ENCODE measurements at regions not wholly inside any gene's neighbourhood (a gene's known extent, or its start where the extent isn't known, plus 50 kb on each side); places are given as distances from the start of the nearest gene placed in this dataset.

DNA sequence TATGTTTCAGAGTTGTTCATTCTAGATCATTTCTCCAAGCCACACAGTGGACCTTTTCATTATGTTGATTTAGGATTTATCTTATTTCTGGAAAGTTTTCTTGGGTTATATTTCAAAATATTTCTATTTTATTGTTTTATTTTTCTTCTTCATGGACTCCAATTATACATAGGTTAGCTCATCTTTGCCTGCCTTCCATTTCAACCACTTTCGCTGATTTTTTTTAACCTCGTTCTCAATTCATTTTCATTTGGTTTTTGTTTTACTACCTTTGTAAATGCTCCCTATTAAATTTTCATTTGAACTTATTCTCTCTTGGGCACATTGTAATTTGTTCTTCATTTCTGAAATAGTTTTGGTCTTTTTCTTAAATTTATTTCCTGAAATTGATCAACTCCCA lies 169.0 kb upstream of the PITX1 start:
- DNase-seq: no peak

DNA sequence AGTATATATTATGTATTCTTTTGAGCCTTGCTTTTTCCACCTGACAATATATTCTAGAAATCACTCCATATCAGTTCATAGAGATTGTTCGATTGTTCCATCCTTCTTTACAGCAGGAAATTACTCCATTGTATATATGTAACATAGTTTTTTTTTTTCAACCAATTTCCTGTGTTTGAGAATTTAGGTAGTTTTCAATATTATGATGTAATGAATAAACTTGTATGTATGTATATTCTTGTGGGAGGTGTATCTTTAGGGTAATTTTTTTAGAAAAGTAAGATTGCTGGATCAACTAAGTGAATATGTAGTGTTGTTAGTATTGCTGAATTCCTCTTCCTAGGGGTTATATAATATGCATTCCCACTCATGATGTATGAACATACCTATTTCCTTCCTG lies 165.9 kb upstream of the PITX1 start:
- no peak for DNase-seq

DNA sequence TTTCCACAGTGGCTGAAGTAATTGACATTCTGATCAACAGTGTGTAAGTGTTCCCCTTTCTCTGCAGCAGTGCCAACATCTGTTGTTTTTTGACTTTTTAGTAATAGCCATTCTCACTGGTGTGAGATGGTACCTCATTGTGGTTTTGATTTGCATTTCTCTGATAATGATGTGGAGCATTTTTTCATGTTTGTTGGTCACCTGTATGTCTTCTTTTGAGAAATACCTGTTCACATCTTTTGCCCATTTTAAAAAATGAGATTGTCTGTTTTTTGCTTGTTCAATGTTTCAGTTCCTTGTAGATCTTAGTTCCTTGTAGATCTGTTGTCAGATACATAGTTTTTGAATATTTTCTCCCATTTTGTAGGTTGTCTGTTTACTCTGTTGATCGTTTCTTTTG lies 162.5 kb upstream of the PITX1 start:
- no peak for DNase-seq

DNA sequence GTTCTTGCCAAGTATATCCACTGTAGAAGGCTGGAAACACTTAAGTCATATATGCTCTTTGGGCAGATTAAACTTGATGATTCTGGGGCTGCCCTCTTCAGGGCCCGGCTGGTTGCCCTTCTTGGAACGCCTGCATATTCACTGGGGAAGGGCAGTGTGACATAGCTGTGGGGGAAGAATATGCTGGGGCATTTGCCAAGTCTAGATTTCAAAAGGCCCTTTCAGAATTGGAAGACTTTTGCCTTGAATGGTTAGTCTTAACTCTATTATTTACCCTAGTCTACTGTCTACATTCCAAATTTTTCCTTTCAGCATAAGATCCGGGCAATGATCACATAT lies 161.2 kb upstream of the PITX1 start:
- no peak for DNase-seq

DNA sequence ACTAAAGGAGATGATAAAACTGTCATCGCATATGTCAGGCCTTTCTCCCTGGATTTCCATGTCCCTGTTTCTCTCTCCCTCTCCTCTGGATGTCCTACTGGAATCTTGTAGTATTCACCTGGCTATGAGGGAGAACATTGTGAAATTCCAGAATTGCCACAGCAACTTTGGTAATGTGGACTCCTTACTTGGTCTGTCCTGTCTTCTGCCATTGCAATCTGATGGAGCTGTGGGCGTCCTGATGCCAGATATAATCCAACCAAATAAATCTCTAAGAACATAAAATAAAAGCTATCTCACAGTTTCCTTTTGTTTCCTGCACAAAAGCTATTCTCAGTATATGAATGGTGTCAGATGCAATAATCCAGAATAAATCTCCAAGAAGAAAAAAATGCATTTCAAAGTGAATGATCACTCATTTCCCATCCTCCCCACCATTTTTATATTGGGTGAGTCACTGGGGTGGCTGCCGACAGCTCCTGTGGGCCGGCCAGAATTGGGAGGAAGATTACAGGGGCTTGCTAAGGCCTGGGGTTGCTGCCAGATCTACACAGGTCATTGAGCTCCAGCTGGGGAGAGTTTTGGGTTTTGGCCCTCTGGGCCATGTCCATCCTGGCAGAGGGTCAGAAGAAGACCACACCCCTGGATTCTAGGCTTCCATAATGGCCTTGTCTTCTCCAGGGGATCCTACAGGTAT lies 160.7 kb upstream of the PITX1 start:
- no peak for DNase-seq

DNA sequence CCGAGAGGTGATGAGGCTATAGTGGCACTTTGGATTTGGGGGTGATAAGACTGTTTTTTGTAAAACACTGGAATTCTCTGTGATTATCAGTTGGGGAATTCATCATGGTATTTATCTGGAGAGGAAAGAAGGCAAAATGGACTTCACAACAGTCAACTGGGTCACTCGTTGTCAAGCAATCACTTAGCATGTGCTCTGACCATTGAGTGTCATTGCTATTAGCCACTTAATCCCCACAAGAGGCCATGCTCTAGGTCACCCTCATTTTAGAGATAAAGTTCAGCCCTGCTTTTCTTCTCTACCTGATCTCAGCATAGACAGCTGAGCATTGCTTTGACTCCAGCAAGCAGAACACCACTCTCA lies 160.1 kb upstream of the PITX1 start:
- DNase-seq: no peak

DNA sequence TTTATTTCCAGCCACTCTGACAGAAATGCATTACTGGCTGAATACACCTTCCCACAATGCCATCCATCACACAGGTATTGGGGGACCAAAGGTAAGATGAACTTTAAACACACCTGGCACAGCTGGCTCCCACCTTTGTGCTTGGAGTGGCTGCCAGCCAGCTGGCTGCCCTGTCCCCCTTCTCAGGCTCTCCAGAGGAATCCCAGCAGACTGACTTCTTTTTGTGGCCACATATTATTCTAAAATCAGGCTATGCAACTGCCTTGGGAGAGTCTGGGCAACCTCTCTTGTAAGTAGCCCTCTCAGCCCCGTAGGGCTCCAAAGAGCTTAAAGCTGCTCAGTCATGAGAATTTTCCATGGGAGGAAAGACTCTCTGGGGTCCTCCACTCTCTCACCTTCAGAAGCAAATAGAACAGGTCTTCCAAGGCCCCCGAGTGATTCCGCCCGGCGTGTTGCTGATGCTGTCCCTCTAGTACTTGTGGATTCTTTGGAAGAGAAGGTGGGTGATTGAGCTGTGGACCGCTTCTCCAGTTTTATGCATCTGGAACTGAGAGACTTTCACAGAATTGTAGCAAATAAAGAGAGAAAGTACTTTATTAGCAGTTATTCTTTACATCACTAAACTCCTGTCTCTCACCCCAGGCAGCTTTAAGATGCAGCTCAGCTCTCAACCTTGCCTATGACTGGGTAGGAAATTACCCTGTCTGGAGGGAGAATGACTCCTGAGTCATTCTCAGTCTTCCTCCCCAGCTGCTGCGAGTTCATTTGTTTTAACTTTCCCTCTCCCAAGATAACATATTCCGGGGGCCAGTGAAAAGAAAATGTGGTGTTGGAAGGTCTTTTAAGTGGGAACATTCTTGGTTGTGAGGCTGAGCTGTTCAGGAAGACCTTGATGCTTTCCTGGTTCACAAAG lies 159.4 kb upstream of the PITX1 start:
- no peak for DNase-seq

DNA sequence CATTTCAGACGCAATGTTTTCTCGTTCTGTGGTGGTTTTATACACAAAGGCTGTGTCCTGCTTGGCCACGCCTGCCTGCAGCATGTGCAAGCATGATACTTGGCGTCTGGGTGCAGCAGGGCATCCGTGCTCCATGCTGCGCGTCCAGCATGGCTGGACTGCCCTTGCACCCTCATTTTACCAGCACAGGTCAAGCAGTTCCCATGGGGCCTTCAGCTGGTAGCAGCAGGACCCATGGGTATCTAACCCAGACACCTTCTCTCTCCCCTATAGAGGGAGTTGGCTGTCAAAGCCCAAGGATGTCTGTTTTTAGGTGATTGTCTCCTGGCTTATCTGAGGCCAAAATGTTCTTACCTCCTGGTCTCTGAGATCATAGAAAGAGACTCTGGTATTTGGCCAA lies 158.3 kb upstream of the PITX1 start:
- DNase-seq: no peak

DNA sequence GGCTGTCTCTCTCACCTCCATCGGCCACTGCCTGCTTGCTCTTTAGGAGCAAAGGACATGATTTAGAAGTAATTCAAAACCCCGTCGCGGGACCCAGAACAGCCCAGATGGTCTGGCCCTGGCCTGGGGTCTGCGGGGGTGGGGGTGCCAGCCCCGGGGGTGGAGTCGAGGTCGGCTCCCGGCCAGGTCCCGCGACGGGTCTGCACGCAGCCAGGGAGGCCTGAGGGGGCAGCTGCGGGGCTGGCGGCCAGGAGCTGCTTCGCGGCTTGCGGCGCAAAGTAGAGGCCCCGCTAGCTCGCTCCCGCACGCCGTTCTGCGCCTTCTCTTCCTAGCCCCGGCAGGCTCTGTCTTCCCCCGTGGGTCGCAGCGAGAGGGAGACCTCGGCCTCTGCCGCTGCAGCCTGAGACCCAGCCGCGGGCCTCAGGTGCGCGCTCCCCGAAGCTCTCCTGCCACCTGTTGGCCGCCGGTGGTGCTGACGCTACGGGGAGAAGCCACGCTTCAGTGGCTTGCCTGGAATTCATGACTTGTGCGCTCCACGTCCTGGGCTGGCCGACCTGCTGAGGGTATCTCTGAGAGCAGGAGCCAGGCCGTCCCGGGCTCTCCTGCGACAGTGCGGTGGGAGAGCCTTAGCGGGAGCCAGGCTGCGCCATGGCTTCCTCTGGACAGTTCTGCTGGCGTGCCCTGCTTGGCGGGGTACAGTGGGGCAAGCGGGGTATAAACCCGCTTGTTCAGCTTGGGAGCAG lies 157.2 kb upstream of the PITX1 start:
- DNase-seq: no peak

DNA sequence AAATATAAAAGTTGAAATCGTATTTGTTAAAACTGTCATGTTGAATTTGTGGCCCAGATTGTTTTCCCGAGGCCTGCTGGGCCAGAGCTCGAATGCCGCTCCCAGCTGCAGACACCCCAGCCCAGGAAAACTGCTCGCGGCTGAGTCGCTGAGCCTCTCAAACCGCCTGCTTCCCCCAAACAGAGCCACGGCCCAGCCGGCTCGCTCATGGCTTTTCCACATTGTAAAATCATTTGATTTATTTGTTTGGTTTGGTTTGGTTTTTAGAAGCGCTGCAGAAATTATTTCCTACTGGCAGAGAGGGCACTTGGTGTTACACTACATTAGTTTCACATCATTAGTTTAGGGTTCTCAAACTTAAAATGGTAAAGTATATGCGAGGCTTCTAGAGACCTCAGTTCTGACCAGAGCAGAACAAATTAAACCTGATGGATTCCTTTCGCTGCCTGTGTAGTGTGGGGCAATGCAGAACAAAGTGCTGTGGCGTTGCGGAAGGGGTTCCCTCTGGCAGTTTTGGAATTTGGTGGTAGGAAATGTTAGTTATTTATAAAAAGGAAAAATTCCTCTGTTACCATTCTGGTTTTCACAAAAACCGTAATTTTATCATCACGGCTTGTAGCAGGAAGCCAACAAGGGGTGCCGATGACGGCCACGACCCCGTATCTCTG lies 156.5 kb upstream of the PITX1 start:
- DNase-seq: no peak

DNA sequence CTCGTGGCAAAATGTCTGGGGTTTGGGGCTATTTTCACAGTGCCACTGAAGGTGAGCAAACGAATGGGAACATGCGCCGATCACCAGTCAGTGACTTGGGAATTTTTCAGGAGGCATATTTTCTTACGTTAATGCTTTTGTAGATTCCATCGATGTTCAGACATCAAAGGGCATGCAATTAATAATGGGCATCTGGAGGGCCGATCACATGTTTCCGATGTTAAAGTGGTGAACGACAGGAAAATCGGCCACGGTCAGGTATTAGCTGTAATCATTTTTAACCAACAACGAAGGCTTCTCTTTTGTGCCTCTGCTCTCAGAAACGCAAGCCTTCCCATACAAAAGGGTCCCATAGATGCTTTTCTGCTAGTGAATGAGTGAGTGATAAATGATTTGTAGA lies 155.0 kb upstream of the PITX1 start:
- no peak for DNase-seq

DNA sequence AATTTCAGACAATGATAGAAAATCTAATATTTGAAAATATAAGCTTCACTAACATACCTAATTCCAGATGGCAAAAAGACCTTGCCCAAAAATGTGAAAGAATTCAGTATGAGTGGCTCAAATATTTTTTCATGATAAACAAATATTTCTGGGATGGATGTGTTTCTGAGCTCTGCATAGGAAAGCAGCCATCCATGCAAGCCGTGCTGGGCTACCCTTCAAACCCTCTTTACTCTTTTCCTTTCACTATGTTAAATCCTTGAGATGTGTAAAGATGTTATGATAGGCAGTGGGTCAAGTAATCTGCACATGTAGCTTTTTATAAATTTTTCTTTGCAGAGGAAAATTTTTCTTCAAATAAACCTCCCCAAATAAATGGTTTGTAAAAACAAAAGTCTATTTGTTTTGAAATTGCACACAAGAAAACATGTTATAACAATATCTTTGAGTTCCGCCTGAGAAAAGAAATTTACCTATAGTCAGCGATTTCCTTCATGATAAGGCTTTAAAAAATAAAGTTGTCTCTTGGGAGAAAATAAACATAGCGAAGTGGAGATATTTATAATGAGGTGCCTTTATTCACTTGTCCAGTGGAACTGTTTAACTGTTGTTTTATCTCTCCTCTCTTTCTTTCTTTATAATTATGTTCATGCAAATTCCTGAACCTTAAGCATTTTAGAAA lies 154.3 kb upstream of the PITX1 start:
- DNase-seq: no peak

DNA sequence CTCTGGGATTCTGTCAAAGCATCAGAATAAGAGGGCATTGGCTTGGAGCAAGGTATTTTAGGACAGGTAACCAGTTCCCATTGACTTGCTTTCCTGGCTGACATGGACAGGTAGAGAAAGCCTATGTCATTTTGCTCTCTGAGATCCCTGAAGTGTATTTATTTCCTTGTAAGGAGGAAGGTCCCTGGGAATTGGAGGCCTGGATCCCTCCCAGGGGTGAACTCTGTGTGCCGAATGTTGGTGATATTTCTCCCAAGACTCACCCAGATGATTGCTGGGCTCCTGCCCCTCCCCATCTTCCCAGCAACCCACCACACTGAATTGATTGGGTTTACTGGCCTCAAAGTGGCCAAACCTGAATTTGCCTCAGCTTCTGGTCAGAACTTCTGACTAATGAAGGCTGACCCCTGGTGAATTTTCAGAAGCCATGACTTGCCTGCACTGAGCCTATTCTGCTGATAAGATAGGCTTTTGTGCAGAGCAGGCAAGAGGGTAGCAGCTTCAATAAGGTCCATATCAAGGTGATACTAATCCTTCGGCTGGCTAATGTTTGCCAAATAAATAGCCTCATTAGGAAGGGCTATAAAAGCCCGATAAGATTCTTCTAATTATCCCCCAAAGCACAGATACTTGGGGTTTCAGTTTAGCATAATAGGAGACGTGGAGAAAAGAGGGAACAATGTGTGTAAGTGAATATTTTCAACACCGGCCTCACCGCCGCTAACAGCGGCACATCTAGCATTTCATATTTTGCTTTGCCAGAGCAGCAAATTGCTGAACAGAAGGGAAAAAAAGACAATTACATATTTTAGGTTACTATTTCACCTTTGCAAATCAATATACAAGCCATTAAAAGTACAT lies 152.9 kb upstream of the PITX1 start:
- no peak for DNase-seq

DNA sequence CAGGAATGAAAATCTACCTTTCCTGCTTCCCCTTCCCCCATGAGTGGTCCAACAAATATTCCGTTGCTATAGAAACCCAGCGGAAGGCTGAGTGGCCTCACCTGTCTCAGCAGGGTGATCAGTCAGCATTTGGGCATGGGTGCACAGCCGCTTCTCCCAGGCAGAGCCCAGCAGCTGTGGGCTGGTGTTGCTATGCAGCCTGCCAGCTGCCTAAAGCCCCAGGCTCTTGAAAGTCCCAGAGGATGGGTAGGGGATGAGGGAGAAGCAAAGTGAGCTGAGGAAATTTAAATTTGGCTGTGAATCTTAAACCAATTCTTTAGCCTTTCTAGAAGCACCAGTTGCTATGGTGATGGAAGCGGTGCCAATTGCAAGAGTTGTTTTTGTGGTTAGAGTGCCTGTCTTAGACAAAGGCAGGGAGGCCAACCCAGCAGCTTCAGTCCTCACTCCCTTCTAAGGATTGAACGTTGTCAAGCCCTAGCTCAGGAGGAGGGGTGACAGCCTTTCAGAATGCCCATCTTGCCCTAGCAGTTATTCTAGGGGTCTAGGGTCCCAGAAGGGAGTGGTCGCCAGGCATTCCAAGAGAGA lies 151.5 kb upstream of the PITX1 start:
- DNase-seq: no peak

DNA sequence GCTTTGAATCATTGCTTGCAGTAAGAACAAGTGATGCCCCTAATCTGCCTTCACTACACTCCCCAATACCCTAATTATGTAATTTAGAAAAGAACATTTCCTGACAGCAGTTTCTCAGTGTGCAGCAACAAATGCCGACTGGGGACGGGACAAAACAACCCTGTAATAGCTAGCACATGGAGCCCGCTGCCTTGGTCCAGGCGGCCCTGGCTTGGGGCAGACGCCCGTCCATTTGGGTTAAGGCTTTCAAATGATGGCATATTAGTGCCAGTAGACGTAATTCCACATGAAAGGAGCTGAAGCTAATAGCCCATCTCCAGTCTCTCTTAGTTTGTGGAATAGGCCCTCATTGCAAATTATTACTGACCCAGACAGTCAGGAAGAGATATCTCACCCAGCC lies 150.6 kb upstream of the PITX1 start:
- DNase-seq: no peak

DNA sequence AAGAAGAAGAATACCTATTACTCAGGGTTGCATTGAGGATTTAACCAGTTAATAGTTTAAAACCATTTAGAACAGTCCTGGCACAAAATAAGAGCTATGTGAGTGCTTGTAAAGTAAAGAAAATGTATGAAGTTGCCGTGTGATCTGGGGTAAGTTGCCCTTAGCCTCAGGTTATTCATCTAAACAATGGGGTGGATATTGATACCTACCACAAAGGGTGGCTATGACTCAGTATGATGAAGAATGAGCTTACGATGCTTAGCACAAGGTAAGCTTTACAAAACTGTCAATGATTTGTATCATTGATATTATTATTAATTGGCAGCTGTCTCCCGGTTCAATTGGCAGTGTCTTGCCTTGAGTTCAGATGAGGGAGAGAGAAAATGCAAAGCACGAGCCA lies 149.4 kb upstream of the PITX1 start:
- no peak for DNase-seq

DNA sequence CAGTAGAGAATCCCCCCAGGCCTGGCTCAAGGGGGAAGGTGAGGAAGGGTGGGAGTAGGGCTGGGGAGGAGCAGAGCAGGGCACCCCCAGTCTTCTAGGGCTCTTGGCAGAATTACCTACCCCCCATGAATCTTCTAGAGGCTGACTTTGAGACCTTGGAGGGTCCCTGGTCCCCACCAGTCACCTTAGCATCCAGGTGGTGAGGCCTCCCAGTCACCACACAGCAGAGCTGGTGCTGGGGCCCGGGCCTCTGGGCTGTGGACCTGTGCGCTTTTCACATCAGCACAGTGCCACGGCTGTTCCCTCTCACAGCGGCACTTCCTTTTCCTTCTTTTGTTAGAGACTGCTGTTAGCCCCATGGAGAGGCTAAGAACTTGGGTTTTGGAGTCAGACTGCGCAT lies 148.6 kb upstream of the PITX1 start:
- DNase-seq: no peak

DNA sequence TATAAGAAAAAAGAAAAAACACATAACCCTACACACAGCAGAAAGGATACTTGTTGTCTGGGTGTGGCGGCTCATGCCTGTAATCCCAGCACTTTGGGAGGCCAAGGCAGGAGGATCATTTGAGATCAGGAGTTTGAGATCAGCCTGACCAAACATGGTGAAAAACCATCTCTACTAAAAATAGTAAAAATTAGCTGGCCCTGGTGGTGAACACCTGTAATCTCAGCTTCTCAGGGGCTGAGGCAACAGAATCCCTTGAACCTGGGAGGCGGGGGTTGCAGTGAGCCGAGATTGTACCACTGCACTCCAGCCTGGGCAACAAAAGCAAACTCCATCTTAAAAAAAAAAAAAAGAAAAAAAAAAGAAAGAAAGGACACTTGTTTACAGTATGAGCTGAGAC lies 147.6 kb upstream of the PITX1 start:
- DNase-seq: no peak

DNA sequence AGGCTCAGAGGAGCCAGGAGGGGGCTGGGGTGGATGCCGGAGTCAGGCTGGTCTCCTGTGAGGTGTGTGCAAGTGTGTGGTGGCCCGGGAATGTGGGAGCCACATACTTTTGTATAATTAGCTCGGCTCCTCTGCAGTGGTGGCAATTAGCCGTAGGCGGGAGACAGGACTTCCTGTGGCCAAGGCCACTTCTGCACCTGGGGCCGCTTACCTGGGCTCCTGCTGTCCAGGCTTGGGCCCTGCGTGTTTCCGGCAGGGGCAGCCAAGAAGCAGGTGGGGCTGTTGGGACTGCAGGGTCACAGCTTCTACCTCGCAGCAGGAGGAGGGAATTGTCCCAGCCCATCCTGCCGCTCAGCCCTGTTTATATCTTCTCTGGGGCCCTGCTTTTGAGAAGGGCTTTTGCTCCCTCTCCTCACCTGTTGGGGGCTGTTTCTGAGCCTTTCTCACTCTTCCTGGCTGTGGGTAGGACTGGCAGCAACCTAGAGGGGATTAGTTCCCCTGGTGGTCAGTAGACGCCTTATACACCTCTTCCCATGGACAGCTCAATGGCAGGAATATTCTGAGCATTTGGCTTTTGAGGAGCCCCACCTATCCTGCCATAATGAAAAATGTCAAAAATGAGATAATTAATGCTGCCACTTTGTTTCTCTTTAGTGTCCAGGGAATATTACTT lies 145.4 kb upstream of the PITX1 start:
- no peak for DNase-seq

DNA sequence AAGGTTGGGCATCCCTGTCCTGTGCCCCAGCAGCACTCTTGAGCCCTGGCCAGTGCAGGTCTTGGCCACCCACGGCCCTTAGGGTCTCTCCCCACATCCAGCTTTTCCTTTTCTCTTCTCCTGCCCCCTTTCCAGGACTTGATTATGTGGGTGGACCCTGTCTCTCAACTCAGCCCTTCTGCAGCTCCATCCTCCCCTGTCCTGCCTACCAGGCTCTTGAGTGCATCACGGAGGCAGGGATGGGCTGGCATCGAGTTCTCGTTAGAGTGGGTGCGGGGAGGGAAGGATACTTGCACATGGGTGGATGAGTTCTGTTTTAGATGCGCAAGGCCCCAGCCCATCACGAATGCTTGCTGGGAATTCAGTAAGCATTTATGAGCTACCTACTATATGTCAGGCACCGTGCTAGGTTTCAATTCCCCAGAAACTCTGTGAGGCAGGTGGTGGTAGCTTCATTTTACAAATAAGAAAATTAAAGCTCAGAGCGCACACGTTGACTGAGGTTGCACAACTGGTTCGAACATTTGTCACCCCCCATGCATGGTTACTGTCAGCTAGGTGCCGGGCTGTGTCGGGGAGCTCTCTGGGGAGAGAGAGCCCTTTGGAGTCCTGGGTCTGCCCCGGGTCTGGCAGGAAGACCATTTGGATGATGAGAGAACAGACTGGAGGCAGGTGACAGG lies 144.6 kb upstream of the PITX1 start:
- DNase-seq: no peak

All from NCI-H1105 (cell line).